C4-2B (cell line): ENCODE measurements at regions not wholly inside any gene's neighbourhood (a gene's known extent, or its start where the extent isn't known, plus 50 kb on each side); places are given as distances from the start of the nearest gene placed in this dataset.

ENCODE experiments used
- CTCF ChIP-seq: fragments of 450-650 bp; conservative IDR thresholded peaks from 2 replicates; pipeline ENCODE4 v1.5.1; 2017; ENCODE audit warnings: mild to moderate bottlenecking
- ZFX ChIP-seq: fragments of 450-650 bp; IDR thresholded peaks from 2 replicates; pipeline ENCODE4 v1.6.1; 2017

GRCh38 chr4:189177130-189177529, 763.5 kb upstream of the FRG1 start:
- TF ChIP-seq CTCF (no peak), ZFX (no peak)
